Hematopoietic multipotent progenitor cell treated with erythropoietin and hydrocortisone succinate and interleukin-3 and kit ligand, for 17 days (in vitro differentiated cells): ENCODE measurements at regions not wholly inside any gene's neighbourhood (a gene's known extent, or its start where the extent isn't known, plus 50 kb on each side); places are given as distances from the start of the nearest gene placed in this dataset.

Source experiments
- DNase-seq: peaks from one replicate; pipeline ENCODE4 v3.0.0-alpha.2; 2015; ENCODE audit warnings: low spot score

- DNase-seq: no peak
Measured at GRCh38 chr21:33155422-33155821, 74.3 kb upstream of the IFNAR2 start.

- DNase-seq: no peak
Measured at GRCh38 chr21:33157303-33157702, 72.4 kb upstream of the IFNAR2 start.

GRCh38 chr21:33158654-33159053 is 71.1 kb upstream of the IFNAR2 start:
- DNase-seq: no peak

- DNase-seq: no peak
Measured at GRCh38 chr21:33162436-33162951, 67.2 kb upstream of the IFNAR2 start.

GRCh38 chr21:33168886-33169285 is 60.9 kb upstream of the IFNAR2 start:
- DNase-seq: no peak

- no peak for DNase-seq
Measured at GRCh38 chr21:33169359-33169758, 60.4 kb upstream of the IFNAR2 start.

- no peak for DNase-seq
Measured at GRCh38 chr21:33171616-33172169, 58.0 kb upstream of the IFNAR2 start.

GRCh38 chr21:33174756-33175155 is 55.0 kb upstream of the IFNAR2 start:
- DNase-seq: no peak
